Mammary epithelial cell (primary cell): ENCODE measurements at regions not wholly inside any gene's neighbourhood (a gene's known extent, or its start where the extent isn't known, plus 50 kb on each side); places are given as distances from the start of the nearest gene placed in this dataset.

ENCODE experiments used
- EZH2 ChIP-seq: IDR thresholded peaks from 2 replicates; pipeline ENCODE4 v1.6.1; 2012; ENCODE audit warnings: low read length, inconsistent platforms, borderline replicate concordance
- TF ChIP-seq, protein P1 (sequence below), 2 donors: IDR thresholded peaks in 1 of 2; conservative IDR thresholded peaks in 1 of 2; 2 replicates each; pipeline ENCODE4 v1.5.1; 2011 to 2012; ENCODE audit warnings: inconsistent platforms in 2 of 2, low read length in 2 of 2, mild to moderate bottlenecking in 2 of 2, control low read depth in 1 of 2, low read depth in 1 of 2; ENCODE audit not compliant: insufficient read depth in 1 of 2; ENCODE audit errors: extremely low read depth in 1 of 2

DNA sequence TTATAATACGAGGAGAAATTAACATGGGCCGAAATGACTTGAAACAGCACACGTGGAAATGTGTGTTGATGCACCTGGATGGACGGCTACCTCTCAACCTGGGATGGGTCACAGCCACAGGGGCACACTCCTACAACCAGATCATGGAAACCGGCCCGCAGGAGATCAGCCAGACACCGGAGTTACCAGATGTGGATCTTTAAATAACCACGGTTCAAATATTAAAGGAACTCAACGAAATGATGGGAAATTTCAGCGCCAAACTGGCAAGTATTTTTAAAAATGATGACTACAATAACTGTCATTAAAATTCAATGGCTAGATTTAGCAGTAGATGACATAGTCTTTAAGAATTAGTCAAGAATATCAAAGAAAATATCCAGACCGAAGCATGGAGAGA, 166.9 kb upstream of the GPR12 start:
- TF ChIP-seq, protein P1, sequence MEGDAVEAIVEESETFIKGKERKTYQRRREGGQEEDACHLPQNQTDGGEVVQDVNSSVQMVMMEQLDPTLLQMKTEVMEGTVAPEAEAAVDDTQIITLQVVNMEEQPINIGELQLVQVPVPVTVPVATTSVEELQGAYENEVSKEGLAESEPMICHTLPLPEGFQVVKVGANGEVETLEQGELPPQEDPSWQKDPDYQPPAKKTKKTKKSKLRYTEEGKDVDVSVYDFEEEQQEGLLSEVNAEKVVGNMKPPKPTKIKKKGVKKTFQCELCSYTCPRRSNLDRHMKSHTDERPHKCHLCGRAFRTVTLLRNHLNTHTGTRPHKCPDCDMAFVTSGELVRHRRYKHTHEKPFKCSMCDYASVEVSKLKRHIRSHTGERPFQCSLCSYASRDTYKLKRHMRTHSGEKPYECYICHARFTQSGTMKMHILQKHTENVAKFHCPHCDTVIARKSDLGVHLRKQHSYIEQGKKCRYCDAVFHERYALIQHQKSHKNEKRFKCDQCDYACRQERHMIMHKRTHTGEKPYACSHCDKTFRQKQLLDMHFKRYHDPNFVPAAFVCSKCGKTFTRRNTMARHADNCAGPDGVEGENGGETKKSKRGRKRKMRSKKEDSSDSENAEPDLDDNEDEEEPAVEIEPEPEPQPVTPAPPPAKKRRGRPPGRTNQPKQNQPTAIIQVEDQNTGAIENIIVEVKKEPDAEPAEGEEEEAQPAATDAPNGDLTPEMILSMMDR (conservative IDR thresholded peaks at IDR 0.05 in 1 of 2, IDR thresholded peaks at IDR 0.05 in 1 of 2; ENCODE audit: extremely low read depth in 1 of 2, insufficient read depth in 1 of 2, low read depth in 1 of 2, low read length in 2 of 2), result no peak
- no peak for TF ChIP-seq EZH2
